ENCODE measurements at regions not wholly inside any gene's neighbourhood (a gene's known extent, or its start where the extent isn't known, plus 50 kb on each side); places are given as distances from the start of the nearest gene placed in this dataset.

DNA sequence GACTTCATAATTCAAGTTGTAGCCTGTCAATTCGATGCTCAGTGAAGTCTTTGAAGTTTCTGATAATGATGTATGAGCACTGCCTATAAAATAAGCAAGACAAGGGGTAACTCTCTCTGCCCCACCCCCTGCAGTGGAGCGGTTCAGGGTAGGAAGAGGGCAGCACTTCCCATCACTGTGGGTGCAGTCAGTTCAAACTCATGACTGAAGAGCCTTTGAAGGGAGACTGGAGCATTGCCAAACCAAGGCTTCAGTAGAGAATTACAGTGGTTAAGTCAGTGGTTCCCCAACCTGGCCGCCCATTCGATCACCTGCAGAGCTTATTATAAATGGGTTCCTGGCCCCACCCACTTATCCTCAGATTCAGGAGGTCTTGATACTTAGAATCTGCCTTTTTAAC is 190.6 kb downstream of the SHQ1 start:
- H3K27me3 ChIP-seq = no peaks in the 10 kb centered on the region
- WGBS (ENCODE audit: insufficient coverage, low coverage, low lambda C conversion rate, missing lambda C conversion rate) = 75% methylated on average over 2 of the region's 4 CpGs
- H3K4me1 ChIP-seq = peaks cover 0 to 7% (median 0%) of the 10 kb centered on the region in 4 donors
- no peaks in the 10 kb centered on the region for H3K9me3 ChIP-seq
- DNase-seq (no peak), ATAC-seq (no peak)
- no peak overlapping the region for H3K27ac ChIP-seq
- no peak for TF ChIP-seq POLR2A (IDR thresholded peaks at IDR 0.05)
- TF ChIP-seq, protein P1, sequence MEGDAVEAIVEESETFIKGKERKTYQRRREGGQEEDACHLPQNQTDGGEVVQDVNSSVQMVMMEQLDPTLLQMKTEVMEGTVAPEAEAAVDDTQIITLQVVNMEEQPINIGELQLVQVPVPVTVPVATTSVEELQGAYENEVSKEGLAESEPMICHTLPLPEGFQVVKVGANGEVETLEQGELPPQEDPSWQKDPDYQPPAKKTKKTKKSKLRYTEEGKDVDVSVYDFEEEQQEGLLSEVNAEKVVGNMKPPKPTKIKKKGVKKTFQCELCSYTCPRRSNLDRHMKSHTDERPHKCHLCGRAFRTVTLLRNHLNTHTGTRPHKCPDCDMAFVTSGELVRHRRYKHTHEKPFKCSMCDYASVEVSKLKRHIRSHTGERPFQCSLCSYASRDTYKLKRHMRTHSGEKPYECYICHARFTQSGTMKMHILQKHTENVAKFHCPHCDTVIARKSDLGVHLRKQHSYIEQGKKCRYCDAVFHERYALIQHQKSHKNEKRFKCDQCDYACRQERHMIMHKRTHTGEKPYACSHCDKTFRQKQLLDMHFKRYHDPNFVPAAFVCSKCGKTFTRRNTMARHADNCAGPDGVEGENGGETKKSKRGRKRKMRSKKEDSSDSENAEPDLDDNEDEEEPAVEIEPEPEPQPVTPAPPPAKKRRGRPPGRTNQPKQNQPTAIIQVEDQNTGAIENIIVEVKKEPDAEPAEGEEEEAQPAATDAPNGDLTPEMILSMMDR (IDR thresholded peaks at IDR 0.05) = no peak
- no peaks in the 10 kb centered on the region for H3K36me3 ChIP-seq
- H3K4me3 ChIP-seq = no peak overlapping the region
- intact Hi-C loops (cut with DNase I) = no loop called here

DNA sequence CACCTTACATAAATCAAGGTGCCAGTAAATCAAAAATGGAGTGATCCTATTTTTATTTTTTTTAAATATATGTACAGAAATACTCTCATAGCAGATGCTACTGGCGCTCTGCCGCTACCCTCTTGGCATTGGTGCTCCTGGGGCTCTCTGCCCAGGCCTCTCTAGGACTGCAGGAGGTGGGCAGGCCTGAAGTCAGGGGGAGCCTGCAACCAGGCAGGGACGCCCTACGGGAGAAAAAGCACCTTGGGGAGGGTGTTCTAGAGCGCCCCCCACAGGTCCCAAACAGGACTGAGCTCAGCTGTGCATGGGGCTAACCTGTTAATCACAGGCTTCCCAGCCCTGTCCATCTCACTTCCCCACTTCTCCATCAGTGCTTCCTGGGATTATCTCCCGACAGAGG is 192.5 kb downstream of the SHQ1 start:
- Histone ChIP-seq H3K36me3 (no peaks in the 10 kb centered on the region), H3K27me3 (no peaks in the 10 kb centered on the region), H3K27ac (no peak overlapping the region), H3K9me3 (no peaks in the 10 kb centered on the region), H3K4me3 (no peak overlapping the region), H3K4me1 (peaks cover 0 to under 1% (median 0%) of the 10 kb centered on the region in 4 donors)
- no peak for TF ChIP-seq POLR2A (IDR thresholded peaks at IDR 0.05)
- TF ChIP-seq, protein P1 (IDR thresholded peaks at IDR 0.05) = no peak
- DNase-seq (no peak), ATAC-seq (no peak)
- WGBS (ENCODE audit: insufficient coverage, low coverage, low lambda C conversion rate, missing lambda C conversion rate) = 72% methylated on average over 3 of the region's 6 CpGs
- intact Hi-C loops (cut with DNase I) = no loop called here

DNA sequence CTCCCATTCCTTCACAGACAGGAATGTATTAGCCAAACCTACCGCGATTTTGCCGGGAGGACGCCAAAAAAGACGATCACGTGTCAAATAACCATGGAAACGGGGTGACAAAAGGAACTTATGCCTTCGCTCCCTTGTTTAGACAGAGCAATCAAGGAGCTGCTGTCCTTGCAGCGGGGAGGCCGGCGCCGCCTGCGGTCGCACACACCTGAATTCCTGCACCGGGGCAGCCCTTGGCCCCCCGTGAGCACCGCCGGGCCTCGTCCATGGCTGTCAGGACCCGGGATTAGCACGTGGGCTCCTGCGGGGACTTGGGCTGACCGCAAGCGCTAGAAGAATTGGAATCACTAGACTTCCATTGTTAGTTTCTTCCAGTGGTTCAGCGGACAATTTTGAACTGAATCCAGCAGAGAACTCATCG is 193.1 kb downstream of the SHQ1 start:
- intact Hi-C loops (cut with DNase I) = no loop called here
- H3K4me3 ChIP-seq = no peak overlapping the region

DNA sequence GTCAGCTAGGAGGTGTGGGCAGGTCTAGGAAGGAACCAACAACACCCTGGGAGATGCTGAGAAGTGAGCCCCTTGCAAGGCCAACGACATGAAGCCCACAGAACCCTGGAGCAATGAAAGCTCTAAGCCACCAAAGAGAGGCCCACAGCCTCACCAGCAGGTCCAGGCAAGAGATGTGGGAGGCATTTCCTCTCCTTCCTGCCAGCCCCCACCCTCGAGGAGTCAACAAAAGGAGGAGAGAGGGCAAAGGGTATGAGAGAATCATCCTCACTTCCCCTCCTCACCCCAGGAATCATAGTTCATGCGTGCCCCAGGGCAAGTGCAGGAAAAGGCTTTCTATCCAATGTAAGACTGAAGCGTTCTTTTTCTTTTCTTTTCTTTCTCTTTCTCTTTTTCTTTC is 195.8 kb downstream of the SHQ1 start:
- ATAC-seq (no peak), DNase-seq (no peak)
- Histone ChIP-seq H3K27me3 (no peaks in the 10 kb centered on the region), H3K4me3 (no peak overlapping the region), H3K4me1 (no peaks in the 10 kb centered on the region), H3K27ac (no peak overlapping the region), H3K36me3 (no peaks in the 10 kb centered on the region), H3K9me3 (no peaks in the 10 kb centered on the region)
- intact Hi-C loops (cut with DNase I) = no loop called here
- WGBS (ENCODE audit: insufficient coverage, low coverage, low lambda C conversion rate, missing lambda C conversion rate) = 88% methylated on average over 2 of the region's 4 CpGs
- no peak for TF ChIP-seq POLR2A (IDR thresholded peaks at IDR 0.05)
- TF ChIP-seq, protein P1 (IDR thresholded peaks at IDR 0.05) = no peak

More for the DNA sequence above, 193.1 kb downstream of the SHQ1 start:
- H3K36me3 ChIP-seq = no peaks in the 10 kb centered on the region
- no peaks in the 10 kb centered on the region for H3K4me1 ChIP-seq
- no peak for TF ChIP-seq POLR2A (IDR thresholded peaks at IDR 0.05)
- TF ChIP-seq, protein P1 (IDR thresholded peaks at IDR 0.05) = no peak
- H3K27ac ChIP-seq = no peak overlapping the region
- ATAC-seq (peak in 2 of 4 donors; percentile 17 to 33), DNase-seq (no peak)
- no peaks in the 10 kb centered on the region for H3K9me3 ChIP-seq
- 27% methylated on average over 16 of the region's 26 CpGs for WGBS (ENCODE audit: insufficient coverage, low coverage, low lambda C conversion rate, missing lambda C conversion rate)
- no peaks in the 10 kb centered on the region for H3K27me3 ChIP-seq

DNA sequence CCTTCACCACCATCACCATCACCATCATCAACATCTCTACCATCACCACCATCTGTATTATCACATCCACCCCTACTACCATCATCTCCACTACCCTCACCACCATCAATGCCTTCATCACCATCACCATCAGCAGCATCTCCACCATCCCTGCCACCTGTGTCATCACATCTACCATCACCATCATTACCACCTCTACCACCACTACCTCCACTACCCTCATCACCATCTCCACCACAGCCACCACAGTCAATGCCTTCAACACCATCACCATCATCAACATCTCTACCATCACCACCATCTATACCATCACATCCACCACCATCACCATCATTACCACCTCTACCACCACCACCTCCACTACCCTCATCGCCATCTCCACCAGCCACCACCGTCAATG is 196.7 kb downstream of the SHQ1 start:
- DNase-seq (no peak), ATAC-seq (no peak)
- Histone ChIP-seq H3K27me3 (no peaks in the 10 kb centered on the region), H3K9me3 (no peaks in the 10 kb centered on the region), H3K4me3 (no peak overlapping the region), H3K36me3 (no peaks in the 10 kb centered on the region), H3K27ac (no peak overlapping the region), H3K4me1 (no peaks in the 10 kb centered on the region)
- intact Hi-C loops (cut with DNase I) = no loop called here
- TF ChIP-seq POLR2A (IDR thresholded peaks at IDR 0.05) = no peak
- TF ChIP-seq, protein P1 (IDR thresholded peaks at IDR 0.05) = no peak
- 100% methylated on average over 2 of the region's 2 CpGs for WGBS (ENCODE audit: insufficient coverage, low coverage, low lambda C conversion rate, missing lambda C conversion rate)

Data from right lobe of liver (tissue), 6 donors.